ENCODE measurements at regions not wholly inside any gene's neighbourhood (a gene's known extent, or its start where the extent isn't known, plus 50 kb on each side); places are given as distances from the start of the nearest gene placed in this dataset.

DNA sequence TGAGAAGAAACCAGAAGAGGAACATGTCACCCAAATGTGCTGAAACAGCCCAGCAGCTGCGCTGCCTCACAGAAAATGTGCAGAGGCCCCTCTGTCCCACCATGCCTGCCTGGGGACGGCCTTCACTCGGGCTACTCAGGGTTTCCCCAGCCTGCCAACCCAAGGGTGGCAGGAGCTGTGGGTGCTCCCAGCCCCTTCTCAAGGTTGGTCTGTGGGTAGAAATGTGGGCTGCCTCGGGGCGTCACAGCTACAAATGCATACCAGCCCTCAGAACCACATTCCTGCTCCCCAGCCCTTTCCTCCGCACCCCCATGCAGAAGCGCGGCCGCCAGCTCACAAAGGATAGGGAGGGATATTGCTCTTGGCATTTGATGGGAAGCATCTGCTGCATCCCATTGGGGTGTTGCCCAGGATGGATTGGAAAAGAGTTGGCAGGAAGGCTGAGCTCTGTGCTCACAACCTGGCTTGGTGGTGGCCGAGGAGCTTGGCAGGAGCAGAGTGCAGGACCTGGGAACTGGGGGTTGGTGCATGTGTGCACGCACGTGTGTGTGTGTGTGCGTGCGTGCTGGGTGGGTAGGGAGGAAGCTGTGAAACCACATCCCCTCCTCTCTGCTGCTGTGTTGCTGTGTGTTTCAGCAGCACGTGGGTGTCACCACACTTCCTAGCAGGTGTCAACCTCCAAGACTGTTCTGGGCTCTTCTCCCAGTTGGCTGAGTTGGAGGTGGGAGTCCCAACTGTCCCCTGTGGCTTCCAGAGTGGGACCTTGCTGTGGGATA lies 304.4 kb downstream of the SEC14L1 start:
- TF ChIP-seq PTBP1 (IDR thresholded peaks at IDR 0.05; ENCODE audit: low read depth, low read length) (no peak), ZBTB8A (IDR thresholded peaks at IDR 0.05; ENCODE audit: partially characterized antibody) (no peak), ZNF316 (IDR thresholded peaks at IDR 0.05) (no peak), MTA3 (IDR thresholded peaks at IDR 0.05; ENCODE audit: borderline replicate concordance) (no peak), MXI1 (IDR thresholded peaks at IDR 0.05; ENCODE audit: low read depth, low read length) (no peak), ZC3H4 (CRISPR knock-in tag; IDR thresholded peaks at IDR 0.05; ENCODE audit: borderline replicate concordance) (no peak), TEAD4 (IDR thresholded peaks at IDR 0.05; ENCODE audit: low read length) (no peak), TEAD4 (CRISPR knock-in tag; IDR thresholded peaks at IDR 0.05; ENCODE audit: borderline replicate concordance) (no peak)
